ENCODE measurements at regions not wholly inside any gene's neighbourhood (a gene's known extent, or its start where the extent isn't known, plus 50 kb on each side); places are given as distances from the start of the nearest gene placed in this dataset.

- Mint-ChIP-seq H3K36me3 (no peaks in the 10 kb centered on the region), H3K4me3 (no peak overlapping the region), H3K27me3 (peaks cover 24% of the 10 kb centered on the region), H3K27ac (no peak overlapping the region), H3K9me3 (no peaks in the 10 kb centered on the region), H3K4me1 (ENCODE audit: unreplicated experiment) (peaks cover 9% of the 10 kb centered on the region)
- DNase-seq (ENCODE audit: extremely low spot score, unreplicated experiment) = no peak
- TF ChIP-seq, protein P1, sequence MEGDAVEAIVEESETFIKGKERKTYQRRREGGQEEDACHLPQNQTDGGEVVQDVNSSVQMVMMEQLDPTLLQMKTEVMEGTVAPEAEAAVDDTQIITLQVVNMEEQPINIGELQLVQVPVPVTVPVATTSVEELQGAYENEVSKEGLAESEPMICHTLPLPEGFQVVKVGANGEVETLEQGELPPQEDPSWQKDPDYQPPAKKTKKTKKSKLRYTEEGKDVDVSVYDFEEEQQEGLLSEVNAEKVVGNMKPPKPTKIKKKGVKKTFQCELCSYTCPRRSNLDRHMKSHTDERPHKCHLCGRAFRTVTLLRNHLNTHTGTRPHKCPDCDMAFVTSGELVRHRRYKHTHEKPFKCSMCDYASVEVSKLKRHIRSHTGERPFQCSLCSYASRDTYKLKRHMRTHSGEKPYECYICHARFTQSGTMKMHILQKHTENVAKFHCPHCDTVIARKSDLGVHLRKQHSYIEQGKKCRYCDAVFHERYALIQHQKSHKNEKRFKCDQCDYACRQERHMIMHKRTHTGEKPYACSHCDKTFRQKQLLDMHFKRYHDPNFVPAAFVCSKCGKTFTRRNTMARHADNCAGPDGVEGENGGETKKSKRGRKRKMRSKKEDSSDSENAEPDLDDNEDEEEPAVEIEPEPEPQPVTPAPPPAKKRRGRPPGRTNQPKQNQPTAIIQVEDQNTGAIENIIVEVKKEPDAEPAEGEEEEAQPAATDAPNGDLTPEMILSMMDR (conservative IDR thresholded peaks at IDR 0.05) = no peak
These were observed 76.0 kb upstream of the RNU6ATAC start for GRCh38 chr9:134240361-134240760.

- Mint-ChIP-seq H3K27ac (no peak overlapping the region), H3K4me1 (ENCODE audit: unreplicated experiment) (peaks cover 9% of the 10 kb centered on the region), H3K4me3 (no peak overlapping the region), H3K27me3 (peaks cover 24% of the 10 kb centered on the region), H3K9me3 (no peaks in the 10 kb centered on the region), H3K36me3 (no peaks in the 10 kb centered on the region)
- TF ChIP-seq, protein P1 (conservative IDR thresholded peaks at IDR 0.05) = no peak
- no peak for DNase-seq (ENCODE audit: extremely low spot score, unreplicated experiment)
These were observed 78.3 kb upstream of the RNU6ATAC start for GRCh38 chr9:134242706-134243105.

GRCh38 chr9:134243778-134244467, 79.6 kb upstream of the RNU6ATAC start:
- no peaks in the 10 kb centered on the region for H3K9me3 Mint-ChIP-seq
- no peak overlapping the region for H3K27ac Mint-ChIP-seq
- H3K4me3 Mint-ChIP-seq = no peak overlapping the region
- H3K36me3 Mint-ChIP-seq = no peaks in the 10 kb centered on the region
- H3K27me3 Mint-ChIP-seq = peaks cover 22% of the 10 kb centered on the region
- no peak for DNase-seq (ENCODE audit: extremely low spot score, unreplicated experiment)
- TF ChIP-seq, protein P1 (conservative IDR thresholded peaks at IDR 0.05) = no peak
- H3K4me1 Mint-ChIP-seq (ENCODE audit: unreplicated experiment) = peaks cover 6% of the 10 kb centered on the region

GRCh38 chr9:134245179-134245578, 80.8 kb upstream of the RNU6ATAC start:
- TF ChIP-seq, protein P1 (conservative IDR thresholded peaks at IDR 0.05) = no peak
- no peak overlapping the region for H3K4me3 Mint-ChIP-seq
- no peaks in the 10 kb centered on the region for H3K9me3 Mint-ChIP-seq
- no peak for DNase-seq (ENCODE audit: extremely low spot score, unreplicated experiment)
- H3K36me3 Mint-ChIP-seq = no peaks in the 10 kb centered on the region
- peaks cover 22% of the 10 kb centered on the region for H3K27me3 Mint-ChIP-seq
- peaks cover 3% of the 10 kb centered on the region for H3K4me1 Mint-ChIP-seq (ENCODE audit: unreplicated experiment)
- no peak overlapping the region for H3K27ac Mint-ChIP-seq

- Mint-ChIP-seq H3K36me3 (no peaks in the 10 kb centered on the region), H3K27me3 (peaks cover 15% of the 10 kb centered on the region), H3K27ac (no peak overlapping the region), H3K4me3 (no peak overlapping the region), H3K9me3 (no peaks in the 10 kb centered on the region), H3K4me1 (ENCODE audit: unreplicated experiment) (no peaks in the 10 kb centered on the region)
- TF ChIP-seq, protein P1 (conservative IDR thresholded peaks at IDR 0.05) = no peak
- DNase-seq (ENCODE audit: extremely low spot score, unreplicated experiment) = no peak
These were observed 78.2 kb upstream of the RXRA start for GRCh38 chr9:134247918-134248631.

All from type B pancreatic cell (in vitro differentiated cells).